GM10248 (cell line): ENCODE measurements at regions not wholly inside any gene's neighbourhood (a gene's known extent, or its start where the extent isn't known, plus 50 kb on each side); places are given as distances from the start of the nearest gene placed in this dataset.

ENCODE experiments used
- CTCF ChIA-PET: fragments of 300-600 bp; sonication (Branson Sonifier 250); formaldehyde crosslinking; extraction: SDS; loops from one replicate; lab custom pipeline; 2021; ENCODE audit warnings: antibody characterized with exemption; lab: Yijun Ruan, JAX
- POLR2A ChIA-PET: fragments of 350-650 bp; sonication (Branson Sonifier 250); formaldehyde crosslinking; extraction: SDS; loops from one replicate; lab custom pipeline; 2020; ENCODE audit warnings: antibody characterized with exemption; lab: Yijun Ruan, JAX
- DNase-seq: peaks from one replicate; pipeline ENCODE4 v3.0.0; 2012; ENCODE audit errors: extremely low spot score
- TF ChIP-seq, protein P1 (sequence below): IDR thresholded peaks from 2 replicates; pipeline ENCODE4 v1.5.1; 2012; ENCODE audit warnings: mild to moderate bottlenecking, low read depth; ENCODE audit errors: extremely low read depth, missing control alignments, control extremely low read depth

DNA sequence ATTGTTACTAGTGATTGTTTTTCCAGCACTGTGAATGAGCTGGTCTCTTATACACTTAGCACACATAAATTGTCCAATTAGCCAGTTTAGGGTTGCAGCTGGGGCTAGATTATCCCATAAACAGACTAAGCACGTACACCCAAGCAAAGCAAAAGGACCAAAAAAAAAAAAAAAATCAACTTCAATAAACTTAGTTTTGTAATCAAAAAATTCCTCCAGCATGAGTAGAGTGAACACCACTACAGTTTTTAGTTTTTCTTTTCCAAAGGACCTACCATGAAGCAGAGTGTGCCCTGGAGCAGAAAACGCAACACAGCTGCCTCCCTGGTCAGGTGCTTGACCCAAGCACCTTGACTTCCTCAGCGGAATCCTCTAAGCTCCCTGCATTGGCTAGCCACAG, 249.4 kb upstream of the SLC14A2 start:
- no peak for DNase-seq
- ChIA-PET CTCF (interaction anchor here (1.2 to 2.8 kb wide), 2 partner anchors 17 to 1236 kb away, joined by 3 to 9 read pairs; no protein-coding TSS in a partner anchor), POLR2A (interaction anchor here (0.6 kb wide), 1 partner anchor 454 kb away, joined by 3 read pairs; no protein-coding TSS in a partner anchor)
- TF ChIP-seq, protein P1, sequence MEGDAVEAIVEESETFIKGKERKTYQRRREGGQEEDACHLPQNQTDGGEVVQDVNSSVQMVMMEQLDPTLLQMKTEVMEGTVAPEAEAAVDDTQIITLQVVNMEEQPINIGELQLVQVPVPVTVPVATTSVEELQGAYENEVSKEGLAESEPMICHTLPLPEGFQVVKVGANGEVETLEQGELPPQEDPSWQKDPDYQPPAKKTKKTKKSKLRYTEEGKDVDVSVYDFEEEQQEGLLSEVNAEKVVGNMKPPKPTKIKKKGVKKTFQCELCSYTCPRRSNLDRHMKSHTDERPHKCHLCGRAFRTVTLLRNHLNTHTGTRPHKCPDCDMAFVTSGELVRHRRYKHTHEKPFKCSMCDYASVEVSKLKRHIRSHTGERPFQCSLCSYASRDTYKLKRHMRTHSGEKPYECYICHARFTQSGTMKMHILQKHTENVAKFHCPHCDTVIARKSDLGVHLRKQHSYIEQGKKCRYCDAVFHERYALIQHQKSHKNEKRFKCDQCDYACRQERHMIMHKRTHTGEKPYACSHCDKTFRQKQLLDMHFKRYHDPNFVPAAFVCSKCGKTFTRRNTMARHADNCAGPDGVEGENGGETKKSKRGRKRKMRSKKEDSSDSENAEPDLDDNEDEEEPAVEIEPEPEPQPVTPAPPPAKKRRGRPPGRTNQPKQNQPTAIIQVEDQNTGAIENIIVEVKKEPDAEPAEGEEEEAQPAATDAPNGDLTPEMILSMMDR: no peak

DNA sequence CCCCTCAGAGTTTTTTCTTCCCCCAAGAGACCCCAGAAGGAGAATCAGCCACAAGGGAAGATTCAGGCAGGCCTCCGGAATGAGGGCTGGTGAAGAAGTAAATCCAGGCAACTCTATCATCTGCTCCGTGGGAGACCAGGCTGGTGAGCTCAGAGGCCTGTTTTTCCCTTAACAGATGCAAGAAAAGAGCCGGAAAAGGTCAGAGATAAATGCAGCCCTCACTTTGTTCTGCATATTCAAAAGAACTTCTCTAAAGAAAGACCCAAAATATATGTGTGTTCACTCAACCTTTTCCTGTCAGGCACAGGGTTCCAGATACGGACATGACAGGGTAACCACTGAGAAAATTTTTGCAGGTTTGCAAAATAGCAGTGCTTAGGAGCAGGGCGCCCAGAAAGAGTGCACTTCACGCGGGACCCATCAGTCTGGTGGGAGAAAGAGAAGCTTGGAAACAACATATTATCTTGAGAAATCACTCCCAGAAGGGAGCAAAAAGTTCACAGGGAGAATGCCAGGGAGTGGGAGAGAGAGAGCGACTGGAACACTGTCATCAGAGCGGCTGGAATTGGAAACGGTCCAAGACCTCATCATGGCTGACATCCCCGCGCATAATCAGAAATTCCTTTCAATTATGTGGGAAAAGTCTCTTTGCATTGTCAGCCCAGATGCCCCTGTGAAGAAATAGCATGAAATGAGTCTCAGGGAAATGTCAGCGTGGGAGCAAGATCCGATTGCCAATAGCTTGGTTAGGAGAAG, 244.8 kb upstream of the SLC14A2 start:
- TF ChIP-seq, protein P1: no peak
- ChIA-PET POLR2A (no interaction called here), CTCF (interaction anchor here (1.4 to 2.0 kb wide), 3 partner anchors 9 to 14 kb away, joined by 4 to 6 read pairs (median 5); no protein-coding TSS in a partner anchor)
- no peak for DNase-seq

DNA sequence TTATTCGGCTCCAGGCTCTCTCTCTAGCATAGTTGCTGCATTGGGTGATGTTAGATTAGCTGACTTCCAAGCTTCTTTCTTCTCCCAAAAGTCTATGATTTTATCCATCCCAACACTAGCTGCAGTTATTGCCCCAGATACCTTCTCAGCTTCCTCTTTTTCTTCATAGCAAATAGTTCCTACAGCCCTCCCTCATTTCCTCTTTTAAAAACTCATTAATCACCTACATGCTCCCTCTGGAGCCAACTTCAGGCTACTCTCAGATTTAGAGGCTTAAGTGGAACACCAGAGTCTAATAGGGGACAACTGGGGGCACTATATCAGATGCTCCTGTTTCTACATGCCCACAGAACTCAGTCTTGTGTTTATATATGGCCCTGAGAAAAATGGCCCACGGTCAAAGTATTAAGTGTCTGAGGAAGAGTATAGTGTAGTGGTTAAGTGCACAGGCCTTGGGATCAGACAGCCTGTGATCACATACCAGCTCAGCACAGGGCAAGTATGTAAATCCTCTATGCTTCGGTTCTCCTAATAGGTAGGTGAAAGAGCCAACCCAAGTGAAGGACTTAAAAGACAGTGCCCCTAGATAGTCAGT, 241.9 kb upstream of the SLC14A2 start:
- TF ChIP-seq, protein P1: no peak
- POLR2A ChIA-PET: no interaction called here
- no peak for DNase-seq
- CTCF ChIA-PET: interaction anchor here (1.0 to 1.3 kb wide), 2 partner anchors 11 to 17 kb away, joined by 3 to 5 read pairs; no protein-coding TSS in a partner anchor

DNA sequence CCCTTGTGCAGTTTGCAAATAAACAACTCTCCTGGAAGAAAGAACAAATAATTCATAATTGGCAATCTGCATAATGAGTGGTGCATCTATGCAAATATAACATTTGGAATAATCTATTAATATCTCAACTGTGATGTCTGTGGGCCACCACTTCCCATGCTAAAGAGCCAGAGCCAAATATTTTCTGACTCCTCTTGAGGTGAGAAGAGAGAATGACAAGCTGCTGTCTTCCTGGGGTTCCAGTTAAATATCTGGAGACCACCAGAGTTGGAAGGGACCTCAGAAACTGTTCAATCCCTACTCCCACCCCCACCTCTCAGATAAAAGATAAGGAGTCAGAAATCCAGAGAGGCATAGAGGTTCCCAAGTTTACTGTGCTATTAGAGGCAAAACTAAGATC, 241.0 kb upstream of the SLC14A2 start:
- POLR2A ChIA-PET: no interaction called here
- TF ChIP-seq, protein P1: no peak
- CTCF ChIA-PET: interaction anchor here (1.5 kb wide), 1 partner anchor 10 kb away, joined by 7 read pairs; no protein-coding TSS in a partner anchor
- DNase-seq: no peak

DNA sequence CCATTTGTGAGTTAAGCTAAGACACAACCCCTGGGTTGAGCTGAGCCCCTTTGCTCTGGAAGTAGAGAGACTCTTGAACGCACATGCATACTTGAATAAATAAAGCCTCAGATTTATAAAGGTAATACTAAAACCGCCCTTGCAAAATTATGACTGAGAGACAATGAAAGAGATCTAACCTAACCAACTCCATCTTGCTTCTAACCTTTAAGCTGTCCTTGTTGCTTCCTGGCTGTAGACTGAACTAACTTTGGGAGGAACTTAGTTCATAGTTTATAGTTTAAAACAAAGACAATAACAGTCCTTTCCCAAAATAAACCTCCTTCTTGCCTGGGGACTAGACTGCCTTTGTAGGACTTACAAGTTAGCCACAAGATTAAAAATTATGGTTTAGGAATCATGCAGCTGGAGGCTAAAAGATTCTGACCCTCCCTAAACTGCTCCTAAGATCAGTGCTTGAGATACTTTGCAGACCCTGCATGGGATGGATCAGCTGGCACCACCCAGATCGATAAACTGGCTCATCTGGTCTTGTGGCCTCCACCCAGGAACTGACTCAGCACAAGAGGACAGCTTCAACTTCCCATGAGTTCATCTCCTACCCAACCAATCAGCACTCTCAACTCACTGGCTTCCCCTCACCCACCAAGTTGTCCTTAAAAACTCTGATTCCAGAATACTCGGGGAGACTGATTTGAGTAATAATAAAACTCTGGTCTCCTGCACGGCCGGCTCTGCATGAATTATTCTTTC, 240.2 kb upstream of the SLC14A2 start:
- CTCF ChIA-PET: interaction anchor here (0.7 to 1.7 kb wide), 3 partner anchors 9 to 15 kb away, joined by 3 to 7 read pairs (median 7); no protein-coding TSS in a partner anchor

More for the DNA sequence above, 240.2 kb upstream of the SLC14A2 start:
- POLR2A ChIA-PET: no interaction called here
- DNase-seq: no peak
- TF ChIP-seq, protein P1: no peak
